Spleen (tissue), 11 donors: ENCODE measurements at regions not wholly inside any gene's neighbourhood (a gene's known extent, or its start where the extent isn't known, plus 50 kb on each side); places are given as distances from the start of the nearest gene placed in this dataset.

Experiments
- DNase-seq: peaks from one replicate; pipeline ENCODE4 v3.0.0-alpha.2; 2020
- H3K27ac ChIP-seq, 8 donors: fragments of 200-600 bp; sonication (generic) in 7 of 8; 1 replicate in 4 of 8; 2 replicates in 4 of 8; pipeline versions ENCODE4 v1.5.0 to v1.8.0; 2016 to 2021; ENCODE audit warnings: inconsistent platforms in 4 of 8, mild to moderate bottlenecking in 4 of 8, moderate library complexity in 1 of 8
- H3K27me3 ChIP-seq, 7 donors: fragments of 200-600 bp; sonication (generic) in 6 of 7; replicated peaks in 1 of 7; 1 replicate in 4 of 7; 2 replicates in 3 of 7; pipeline versions ENCODE4 v1.5.0 to v1.8.0; 2016 to 2021; ENCODE audit warnings: inconsistent platforms in 3 of 7, mild to moderate bottlenecking in 1 of 7
- H3K36me3 ChIP-seq, 6 donors: fragments of 200-600 bp; sonication (generic) in 5 of 6; 1 replicate in 4 of 6; 2 replicates in 2 of 6; pipeline versions ENCODE4 v1.5.0 to v1.8.0; 2016 to 2021; ENCODE audit warnings: inconsistent platforms in 2 of 6
- H3K4me1 ChIP-seq, 6 donors: fragments of 200-600 bp; sonication (generic) in 5 of 6; 1 replicate in 3 of 6; 2 replicates in 3 of 6; pipeline versions ENCODE4 v1.5.0 to v1.8.0; 2016 to 2021; ENCODE audit warnings: inconsistent platforms in 3 of 6
- H3K4me3 ChIP-seq, 8 donors: fragments of 200-600 bp; sonication (generic) in 7 of 8; 1 replicate in 4 of 8; 2 replicates in 4 of 8; pipeline versions ENCODE4 v1.5.0 to v1.8.0; 2016 to 2021; ENCODE audit warnings: inconsistent platforms in 4 of 8, mild to moderate bottlenecking in 4 of 8, moderate library complexity in 2 of 8
- H3K9me3 ChIP-seq, 8 donors: fragments of 200-600 bp; sonication (generic) in 7 of 8; 1 replicate in 4 of 8; 2 replicates in 4 of 8; pipeline versions ENCODE4 v1.5.0 to v1.8.0; 2016 to 2021; ENCODE audit warnings: inconsistent platforms in 4 of 8
- POLR2A ChIP-seq, 3 donors: fragments of 450-650 bp; IDR thresholded peaks; one replicate each; pipeline ENCODE4 v1.5.1; 2017; ENCODE audit warnings: antibody characterized with exemption in 3 of 3, mild to moderate bottlenecking in 1 of 3
- POLR2AphosphoS5 ChIP-seq, 3 donors: sonication (generic); formaldehyde crosslinking; IDR thresholded peaks; one replicate each; pipeline ENCODE4 v1.5.1; 2017; ENCODE audit warnings: antibody characterized with exemption in 3 of 3
- WGBS, 5 donors: extraction: QIAGEN DNeasy Blood & Tissue Kit in 3 of 5; methylation state at CpG; one replicate each; pipeline versions ENCODE4 v1.1.5 to v1.1.7; 2013 to 2018; 5-methylcytosine and 5-hydroxymethylcytosine counted together
- intact Hi-C: fragments of 100-400 bp; cut with DNase I; formaldehyde crosslinking; loops from one replicate; pipeline ENCODE4 v1.15.0; 2023; ENCODE audit warnings: low total_unique reads
- TF ChIP-seq, protein P1 (sequence below), 11 experiments: fragments of 200-600 bp in 7 of 11; fragments of 450-650 bp in 4 of 11; sonication (generic) in 4 of 11; IDR thresholded peaks in 8 of 11; conservative IDR thresholded peaks in 3 of 11; 1 replicate in 7 of 11; 2 replicates in 4 of 11; pipeline versions ENCODE4 v1.4.0 to v1.8.0; 2016 to 2021; ENCODE audit warnings: antibody characterized with exemption in 11 of 11, inconsistent platforms in 4 of 11, mild to moderate bottlenecking in 1 of 11
- donor health status: healthy with polysubstance abuse.
- donor health status: DM: no; HTN: no; CAD: no; lungs with moderate emphysema.
- donor health status: DM: no; HTN: no; CAD: no.
- donor health status: Bipolar disorder and iron deficiency.
- donor health status: healthy.
- donor health status: DM: no; HTN: no; CAD: no.
- donor health status: DM: yes; HTN: yes; CAD: no.

DNA sequence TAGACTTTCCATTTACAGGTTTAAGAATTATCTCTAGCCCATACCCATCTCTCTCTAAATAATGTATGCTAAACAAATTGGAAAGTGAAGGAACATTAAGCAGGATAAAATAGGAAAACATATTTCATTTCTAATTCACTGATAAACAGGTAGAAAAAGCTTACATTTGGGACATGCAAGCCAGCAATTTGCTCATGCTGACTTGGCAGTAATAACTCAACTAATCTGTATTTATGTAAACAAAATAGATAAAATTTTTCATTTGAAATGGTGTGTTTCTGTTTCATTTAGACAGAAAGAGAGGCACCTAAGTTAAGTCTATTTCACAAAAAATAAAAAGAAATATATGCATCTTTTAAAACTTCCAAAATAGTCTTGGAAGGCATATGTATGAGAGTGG, 877.3 kb upstream of the LRRTM1 start:
- H3K4me3 ChIP-seq = no peak overlapping the region
- intact Hi-C loops = no loop called here
- no peak overlapping the region for H3K27ac ChIP-seq
- H3K4me1 ChIP-seq = no peaks in the 10 kb centered on the region
- TF ChIP-seq POLR2AphosphoS5 (IDR thresholded peaks at IDR 0.05) (no peak), POLR2A (IDR thresholded peaks at IDR 0.05) (no peak)
- TF ChIP-seq, protein P1, sequence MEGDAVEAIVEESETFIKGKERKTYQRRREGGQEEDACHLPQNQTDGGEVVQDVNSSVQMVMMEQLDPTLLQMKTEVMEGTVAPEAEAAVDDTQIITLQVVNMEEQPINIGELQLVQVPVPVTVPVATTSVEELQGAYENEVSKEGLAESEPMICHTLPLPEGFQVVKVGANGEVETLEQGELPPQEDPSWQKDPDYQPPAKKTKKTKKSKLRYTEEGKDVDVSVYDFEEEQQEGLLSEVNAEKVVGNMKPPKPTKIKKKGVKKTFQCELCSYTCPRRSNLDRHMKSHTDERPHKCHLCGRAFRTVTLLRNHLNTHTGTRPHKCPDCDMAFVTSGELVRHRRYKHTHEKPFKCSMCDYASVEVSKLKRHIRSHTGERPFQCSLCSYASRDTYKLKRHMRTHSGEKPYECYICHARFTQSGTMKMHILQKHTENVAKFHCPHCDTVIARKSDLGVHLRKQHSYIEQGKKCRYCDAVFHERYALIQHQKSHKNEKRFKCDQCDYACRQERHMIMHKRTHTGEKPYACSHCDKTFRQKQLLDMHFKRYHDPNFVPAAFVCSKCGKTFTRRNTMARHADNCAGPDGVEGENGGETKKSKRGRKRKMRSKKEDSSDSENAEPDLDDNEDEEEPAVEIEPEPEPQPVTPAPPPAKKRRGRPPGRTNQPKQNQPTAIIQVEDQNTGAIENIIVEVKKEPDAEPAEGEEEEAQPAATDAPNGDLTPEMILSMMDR (IDR thresholded peaks at IDR 0.05 in 8 of 11, conservative IDR thresholded peaks at IDR 0.05 in 3 of 11) = no peak
- H3K27me3 ChIP-seq = no peaks in the 10 kb centered on the region
- H3K36me3 ChIP-seq = no peaks in the 10 kb centered on the region
- H3K9me3 ChIP-seq = peaks cover 0 to 14% (median 4%) of the 10 kb centered on the region in 8 donors
- no peak for DNase-seq

DNA sequence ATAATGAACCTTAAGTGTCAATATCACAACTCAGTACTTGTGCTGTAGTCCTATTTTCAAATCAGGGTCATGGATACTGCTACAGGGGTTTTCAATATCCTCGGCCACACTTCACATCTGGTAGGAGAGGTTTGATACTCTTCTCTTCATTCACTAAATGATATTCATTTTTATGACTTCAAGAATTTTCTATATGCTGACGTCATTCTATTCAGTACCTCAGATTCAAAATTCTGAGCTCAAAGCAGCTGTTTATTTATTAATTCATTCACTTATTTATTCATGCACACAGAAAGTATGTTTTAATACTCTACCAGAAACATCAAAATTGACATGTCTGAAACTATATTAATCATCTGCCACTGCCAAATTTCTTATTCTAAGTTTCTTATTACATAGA, 866.9 kb upstream of the LRRTM1 start:
- Histone ChIP-seq H3K4me3 (no peak overlapping the region), H3K27ac (no peak overlapping the region), H3K27me3 (no peaks in the 10 kb centered on the region), H3K36me3 (no peaks in the 10 kb centered on the region), H3K4me1 (no peaks in the 10 kb centered on the region), H3K9me3 (peaks cover 0 to 8% (median 2%) of the 10 kb centered on the region in 8 donors)
- DNase-seq = no peak
- TF ChIP-seq POLR2AphosphoS5 (IDR thresholded peaks at IDR 0.05) (no peak), POLR2A (IDR thresholded peaks at IDR 0.05) (no peak)
- TF ChIP-seq, protein P1 (IDR thresholded peaks at IDR 0.05 in 8 of 11, conservative IDR thresholded peaks at IDR 0.05 in 3 of 11) = no peak
- intact Hi-C loops = no loop called here
- 76 to 92% (median 89%) methylated on average over 2 of the region's 2 CpGs for WGBS, 5 donors

DNA sequence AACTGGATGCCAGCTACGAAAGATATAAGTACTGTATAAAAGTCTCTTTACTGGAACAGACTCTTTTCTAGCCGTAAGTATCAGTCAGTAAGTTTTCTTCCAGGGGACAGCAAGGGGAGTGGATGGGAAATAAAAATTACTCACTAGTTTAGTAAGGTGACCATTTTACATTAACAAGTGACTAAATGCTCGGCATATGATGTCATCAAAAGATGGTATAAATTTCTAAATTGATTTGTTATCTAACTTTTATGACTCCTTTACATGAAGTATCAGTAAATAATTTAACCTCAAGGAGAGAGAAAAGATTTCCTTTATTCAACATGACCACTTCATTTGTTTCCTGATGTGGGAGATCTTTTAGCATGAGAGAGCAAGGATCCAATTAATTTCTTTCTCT, 859.0 kb upstream of the LRRTM1 start:
- Histone ChIP-seq H3K4me1 (no peaks in the 10 kb centered on the region), H3K27ac (no peak overlapping the region), H3K36me3 (no peaks in the 10 kb centered on the region), H3K9me3 (peaks cover 0 to 24% (median 6%) of the 10 kb centered on the region in 8 donors), H3K4me3 (no peak overlapping the region), H3K27me3 (no peaks in the 10 kb centered on the region)
- TF ChIP-seq POLR2AphosphoS5 (IDR thresholded peaks at IDR 0.05) (no peak), POLR2A (IDR thresholded peaks at IDR 0.05) (no peak)
- TF ChIP-seq, protein P1 (IDR thresholded peaks at IDR 0.05 in 8 of 11, conservative IDR thresholded peaks at IDR 0.05 in 3 of 11) = no peak
- intact Hi-C loops = no loop called here
- no peak for DNase-seq
- WGBS, 5 donors = 79 to 88% (median 82%) methylated on average over 3 of the region's 3 CpGs

- Histone ChIP-seq H3K9me3 (peaks cover 0 to 25% (median 7%) of the 10 kb centered on the region in 8 donors), H3K27me3 (no peaks in the 10 kb centered on the region), H3K4me1 (no peaks in the 10 kb centered on the region), H3K4me3 (no peak overlapping the region), H3K27ac (no peak overlapping the region), H3K36me3 (no peaks in the 10 kb centered on the region)
- intact Hi-C loops = no loop called here
- DNase-seq = no peak
- WGBS, 5 donors = 66 to 77% (median 74%) methylated on average over 5 of the region's 5 CpGs
- TF ChIP-seq POLR2A (IDR thresholded peaks at IDR 0.05) (no peak), POLR2AphosphoS5 (IDR thresholded peaks at IDR 0.05) (no peak)
- TF ChIP-seq, protein P1 (IDR thresholded peaks at IDR 0.05 in 8 of 11, conservative IDR thresholded peaks at IDR 0.05 in 3 of 11) = no peak
Measured at GRCh38 chr2:81158505-81158904, 854.0 kb upstream of the LRRTM1 start.
